HT-29 (cell line): ENCODE measurements at regions not wholly inside any gene's neighbourhood (a gene's known extent, or its start where the extent isn't known, plus 50 kb on each side); places are given as distances from the start of the nearest gene placed in this dataset.
"Not testable (repeated sequence)": the region's sequence is repeated elsewhere in the genome, so short reads cannot be mapped to it uniquely, and the experiment has no call there.

Experiments used
- DNase-seq: peaks from one replicate; pipeline ENCODE4 v3.0.0-alpha.2; 2015; ENCODE audit warnings: low spot score

DNA sequence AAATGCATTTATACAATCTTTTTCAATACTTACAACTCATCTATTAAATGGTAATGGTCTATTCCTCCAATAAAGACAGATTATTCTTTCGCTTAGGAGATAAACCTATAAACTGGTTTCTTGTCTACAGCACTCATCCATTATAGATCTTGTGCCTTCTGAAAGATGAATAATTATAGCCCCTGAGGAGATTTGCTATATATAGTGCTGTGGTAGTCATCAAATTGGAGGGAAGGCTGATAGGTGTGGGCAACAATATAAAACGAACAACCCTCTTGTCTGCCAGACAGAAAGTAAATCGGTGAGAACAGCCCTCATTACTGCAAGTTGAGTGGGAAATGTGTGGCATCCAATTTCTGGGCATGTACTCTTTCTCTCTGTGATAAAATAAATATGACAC is 292.5 kb upstream of the CNR1 start:
- no peak for DNase-seq

DNA sequence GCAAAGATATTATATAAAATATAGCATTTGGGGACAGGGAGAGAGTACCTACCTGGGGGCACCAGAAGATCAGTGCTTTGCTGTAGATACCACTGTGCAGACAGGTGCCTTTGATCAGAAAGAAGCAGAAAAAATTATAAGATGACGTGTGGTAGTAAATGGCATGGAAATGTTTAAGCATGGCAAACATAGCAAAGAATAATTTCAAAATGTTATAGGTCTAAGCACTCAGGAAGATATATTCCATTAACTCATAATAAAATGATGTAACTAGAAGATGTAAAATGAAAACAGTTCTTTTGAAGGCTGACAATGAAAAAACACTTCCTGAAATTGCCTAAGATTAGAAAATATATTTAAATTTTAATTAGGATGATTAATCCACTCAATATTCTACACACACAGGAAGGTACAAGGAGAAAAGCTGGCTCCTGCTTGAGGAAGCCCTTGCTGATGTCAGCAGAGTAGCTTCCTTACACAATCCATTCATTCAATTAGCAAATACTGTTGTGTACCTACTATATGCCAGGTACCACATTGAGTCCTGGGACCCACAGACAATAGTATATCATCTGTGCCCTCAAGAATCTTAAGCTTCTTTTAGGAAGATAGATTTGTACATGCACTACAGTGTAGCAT is 290.2 kb upstream of the CNR1 start:
- no peak for DNase-seq

DNA sequence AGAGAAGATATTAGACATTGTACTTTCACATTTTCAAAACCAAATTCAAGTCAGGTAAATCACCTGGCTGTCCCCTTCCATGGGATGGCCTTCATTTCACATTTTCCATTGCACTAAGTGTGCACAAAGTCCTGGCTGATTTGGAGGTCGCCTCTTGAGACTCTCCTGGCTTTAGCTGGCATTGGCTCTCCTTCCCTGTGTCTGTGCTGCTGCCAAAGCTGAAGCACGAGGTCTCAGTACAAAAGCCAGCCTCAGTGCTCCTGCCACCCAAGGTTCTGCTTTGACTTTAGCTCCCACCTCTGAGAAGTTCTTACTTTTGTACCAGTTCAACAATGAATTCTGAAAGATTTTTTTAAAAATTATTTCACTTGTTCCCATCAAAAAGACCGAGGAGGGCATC is 289.2 kb upstream of the CNR1 start:
- no peak for DNase-seq

DNA sequence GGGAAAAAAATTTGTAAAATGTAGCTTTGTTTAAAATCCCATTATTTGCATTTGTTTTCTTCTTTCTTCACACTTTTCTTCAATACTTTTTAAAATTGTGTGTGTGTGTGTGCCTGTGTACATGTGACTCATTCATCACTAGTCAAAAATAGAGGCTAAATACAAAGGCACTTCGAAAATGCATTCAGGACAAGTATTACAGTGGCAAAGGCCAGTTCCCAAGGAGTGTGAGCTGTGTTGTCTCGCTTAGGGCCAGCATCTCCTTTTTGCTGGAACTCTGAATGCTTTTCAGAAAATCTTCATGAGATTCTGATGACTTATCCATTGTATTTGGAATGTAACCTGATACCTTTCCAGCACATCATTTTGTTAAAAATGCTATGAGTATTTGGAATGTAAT is 288.5 kb upstream of the CNR1 start:
- no peak for DNase-seq

DNA sequence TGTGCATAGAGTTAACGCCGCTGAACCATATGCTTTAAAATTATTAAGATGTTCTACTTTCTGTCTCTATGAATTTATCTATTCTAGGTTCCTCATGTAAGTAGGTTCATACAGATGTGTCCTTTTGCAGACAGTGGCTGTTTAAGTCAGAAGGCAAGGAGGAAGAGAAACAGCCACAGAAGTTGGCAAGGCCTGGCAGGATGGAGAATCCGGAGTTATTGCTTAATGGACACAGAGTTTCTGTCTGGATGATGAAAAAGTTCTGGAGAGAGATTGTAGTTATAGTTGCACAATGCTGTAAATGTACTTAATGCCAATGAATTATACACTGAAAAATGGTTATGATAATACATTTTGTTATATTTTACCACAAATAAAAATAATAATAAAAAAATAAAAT is 283.6 kb upstream of the CNR1 start:
- DNase-seq, result no peak

DNA sequence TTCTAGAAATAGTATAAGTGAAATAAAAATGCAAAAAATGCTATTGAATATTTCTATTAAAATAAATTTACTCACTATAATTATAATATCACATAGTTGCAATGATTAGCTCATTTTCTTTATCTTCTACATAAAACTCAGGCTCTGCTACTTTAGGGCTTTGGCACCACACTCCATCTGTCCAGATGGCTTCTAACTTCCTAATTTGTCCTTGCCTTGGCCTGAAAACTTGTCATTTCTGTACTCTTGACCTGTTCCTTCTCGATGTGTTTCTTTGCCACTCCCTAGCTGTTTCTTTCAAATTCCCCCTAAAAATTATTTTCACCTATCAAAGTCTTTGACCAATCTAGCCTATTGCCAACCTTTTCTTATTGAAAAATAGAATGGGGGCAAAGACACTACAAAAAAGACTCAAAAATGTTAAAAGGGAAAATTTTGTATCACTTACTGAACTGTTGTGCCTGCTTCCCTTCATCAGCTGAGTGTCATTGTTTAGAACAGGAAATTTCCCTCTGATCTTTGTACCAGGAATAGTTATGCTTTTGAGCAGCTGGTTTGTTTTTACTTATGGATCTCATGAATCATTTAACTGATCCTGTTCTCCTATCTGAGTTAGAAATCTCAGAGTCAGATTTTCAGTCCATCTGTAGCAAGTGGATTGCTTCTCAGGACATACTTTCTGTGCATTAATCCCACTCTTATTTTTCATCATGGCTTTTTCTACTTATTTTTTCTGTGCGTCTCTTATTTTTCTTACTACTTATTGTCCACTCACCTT is 279.2 kb upstream of the CNR1 start:
- DNase-seq, result no peak

DNA sequence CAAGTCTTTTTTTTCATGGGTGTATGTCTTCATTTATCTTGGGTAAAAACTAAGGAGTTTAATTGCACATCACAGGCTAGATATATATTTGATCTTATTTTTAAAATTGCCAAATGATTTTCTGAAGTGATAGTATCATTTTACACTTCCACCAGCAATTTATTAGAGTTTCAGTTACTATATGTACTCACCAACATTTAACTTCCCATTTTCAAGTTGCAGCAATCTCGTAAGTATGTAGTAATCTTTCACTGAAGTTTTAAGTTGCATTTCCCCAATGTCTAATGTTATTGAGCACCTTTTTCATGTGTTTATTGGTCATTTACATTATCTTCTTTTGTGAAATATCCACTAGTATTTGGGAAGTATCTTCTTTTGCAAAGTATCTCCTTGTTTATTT is 277.4 kb upstream of the CNR1 start:
- DNase-seq, result no peak

DNA sequence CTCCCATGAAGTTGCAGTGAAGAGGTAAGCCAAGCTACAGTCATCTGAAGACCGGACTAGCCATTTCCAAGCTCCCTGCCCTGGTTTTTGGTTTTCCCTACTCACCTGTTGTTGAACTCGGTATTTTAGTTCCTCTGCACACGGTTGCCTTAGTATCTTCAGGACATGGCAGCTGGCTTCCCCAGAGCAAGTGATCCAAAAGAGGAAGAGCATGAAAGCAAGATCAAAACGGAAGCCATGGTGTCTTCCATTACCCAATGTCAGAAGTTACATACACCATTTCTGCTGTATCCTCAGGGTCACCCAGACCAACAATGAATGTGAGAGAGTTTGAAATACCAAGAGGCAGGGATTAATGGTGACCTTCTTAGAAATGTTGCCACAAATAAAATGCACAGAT is 276.6 kb upstream of the CNR1 start:
- DNase-seq, result no peak

DNA sequence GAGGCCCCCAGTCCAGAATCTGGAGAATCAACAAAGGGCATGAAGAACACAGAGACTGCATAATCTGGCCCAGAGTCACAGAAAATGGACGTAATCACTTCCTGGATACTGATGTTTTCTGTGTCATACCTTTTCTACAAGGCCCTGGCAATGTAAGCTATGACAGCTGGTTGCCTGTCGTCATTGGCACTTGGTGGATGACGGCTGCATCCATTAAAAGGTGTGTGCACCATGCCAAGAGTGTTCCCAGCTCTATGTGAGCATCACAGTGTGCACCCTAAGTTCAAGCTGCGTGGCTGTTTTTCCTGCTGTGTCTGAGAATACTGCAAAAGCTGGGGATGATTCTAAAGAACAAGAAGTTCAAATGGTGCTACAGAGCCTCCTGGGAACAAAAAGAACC is 275.2 kb upstream of the CNR1 start:
- DNase-seq, result no peak

DNA sequence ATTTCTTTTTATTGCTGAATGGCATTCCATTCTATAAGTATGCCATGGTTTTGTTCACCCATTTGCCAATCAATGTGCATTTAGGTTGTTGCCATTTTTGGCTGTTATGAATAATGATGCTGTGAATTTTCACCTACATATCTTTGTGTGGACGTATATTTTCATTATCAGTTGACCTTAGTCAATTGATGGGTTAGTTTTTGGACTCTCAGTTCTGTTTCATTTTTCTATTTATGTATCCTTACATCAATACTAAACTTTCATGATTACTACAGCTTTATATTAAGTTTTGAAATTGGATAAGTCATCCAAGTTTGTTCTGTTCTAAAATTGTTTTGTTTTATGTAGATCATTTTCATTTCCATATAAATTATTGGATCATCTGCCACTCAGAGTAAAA is 261.9 kb upstream of the CNR1 start:
- no peak for DNase-seq

DNA sequence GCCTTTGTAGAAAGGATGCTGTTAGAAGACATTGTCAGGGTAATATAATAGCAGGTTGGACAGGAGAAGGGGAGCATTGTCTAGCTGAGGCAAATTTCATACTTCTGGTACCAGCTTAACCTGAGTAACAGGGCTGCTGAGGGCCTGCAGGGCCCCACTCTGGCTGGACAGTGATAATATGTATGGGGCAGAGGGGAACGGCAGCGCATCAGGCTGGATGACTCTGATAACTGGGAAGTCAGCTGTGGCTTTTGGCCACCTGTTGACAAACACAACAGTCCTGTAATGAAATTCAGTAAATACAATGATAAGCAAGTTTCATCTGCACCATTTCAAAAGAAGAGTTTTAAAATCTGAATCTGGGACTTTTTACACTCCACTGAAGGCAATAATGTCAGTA is 259.9 kb upstream of the CNR1 start:
- no peak for DNase-seq

DNA sequence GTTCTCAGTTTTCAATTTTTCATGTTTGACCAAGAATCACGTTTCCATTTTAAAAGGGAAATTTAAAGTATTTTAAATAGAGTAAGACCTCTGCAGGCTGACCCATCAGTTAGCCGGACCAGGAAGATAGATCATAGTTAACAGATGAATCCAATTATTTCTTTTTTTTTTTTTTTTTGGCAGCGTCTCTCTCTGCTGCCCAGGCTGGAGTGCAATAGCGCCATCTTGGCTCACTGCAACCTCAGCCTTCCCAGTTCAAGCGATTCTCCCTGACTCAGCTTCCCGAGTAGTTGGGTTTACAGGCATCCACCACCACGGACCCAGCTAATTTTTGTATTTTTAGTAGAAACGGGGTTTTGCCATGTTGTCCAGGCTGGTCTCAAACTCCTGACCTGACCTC is 256.7 kb upstream of the CNR1 start:
- DNase-seq, result no peak

DNA sequence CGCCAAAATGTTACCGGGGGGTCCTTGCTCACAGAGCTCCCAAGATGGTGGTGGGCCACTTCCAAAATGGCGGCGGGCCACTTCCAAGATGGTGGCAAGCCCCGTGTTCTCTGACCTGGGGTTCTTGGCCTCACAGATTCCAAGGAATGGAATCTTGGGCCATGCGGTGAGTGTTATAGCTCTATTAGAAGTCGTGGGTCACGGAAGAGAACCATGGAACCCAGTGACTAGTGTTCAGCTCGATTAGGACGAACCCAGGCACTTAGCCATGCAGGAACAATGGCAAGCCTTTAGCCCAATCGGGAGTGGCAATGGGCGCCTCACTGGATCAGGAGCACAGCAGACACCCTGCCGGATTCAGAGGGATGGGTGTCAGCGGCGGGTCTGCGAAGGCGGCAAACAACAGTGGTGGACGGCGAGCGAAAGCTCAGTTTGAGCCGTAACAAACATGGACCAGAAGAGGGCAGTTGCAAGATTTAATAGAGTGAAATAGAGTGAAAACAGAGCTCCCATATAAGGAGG is 254.9 kb upstream of the CNR1 start:
- DNase-seq, result not testable (repeated sequence)

DNA sequence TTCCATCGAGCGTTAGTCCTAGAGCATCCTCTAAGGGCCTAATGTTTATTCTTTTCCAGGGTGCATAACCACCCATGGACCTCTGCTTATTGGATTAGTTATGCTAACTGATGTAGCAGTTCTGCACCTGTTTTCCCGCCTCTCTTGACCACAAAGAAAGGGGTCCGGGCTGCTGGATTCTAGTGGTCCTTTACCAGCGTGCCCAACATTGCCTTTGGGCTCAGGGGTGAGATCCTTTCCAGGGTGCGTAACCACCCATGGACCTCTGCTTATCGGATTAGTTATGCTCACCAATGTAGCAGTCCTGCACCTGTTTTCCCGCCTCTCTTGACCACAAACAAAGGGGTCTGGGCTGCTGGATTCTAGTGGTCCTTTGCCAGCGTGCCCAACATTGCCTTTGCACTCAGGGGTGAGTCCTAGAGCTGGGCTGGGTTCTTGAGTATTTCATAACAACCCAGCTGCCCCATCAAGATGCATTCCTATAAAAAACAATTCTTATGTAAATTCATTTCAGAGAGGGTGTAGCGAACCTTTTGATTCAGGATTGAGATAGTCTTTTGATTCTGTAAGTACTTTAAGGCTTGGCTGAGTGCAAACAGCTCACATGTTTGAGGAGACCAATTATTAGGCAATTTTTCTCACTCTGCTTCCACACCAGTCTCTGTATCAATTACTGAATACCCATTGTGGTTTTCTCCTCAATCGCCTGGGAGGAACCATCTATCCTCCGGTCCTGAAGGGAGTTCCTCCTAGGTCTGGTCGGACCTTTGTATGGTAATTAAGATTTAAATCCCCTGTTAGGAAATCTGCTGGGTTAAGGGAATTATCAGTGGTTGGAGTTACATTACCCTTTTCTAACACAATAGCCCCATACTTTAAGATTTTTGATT is 253.0 kb upstream of the CNR1 start:
- DNase-seq, result not testable (repeated sequence)

DNA sequence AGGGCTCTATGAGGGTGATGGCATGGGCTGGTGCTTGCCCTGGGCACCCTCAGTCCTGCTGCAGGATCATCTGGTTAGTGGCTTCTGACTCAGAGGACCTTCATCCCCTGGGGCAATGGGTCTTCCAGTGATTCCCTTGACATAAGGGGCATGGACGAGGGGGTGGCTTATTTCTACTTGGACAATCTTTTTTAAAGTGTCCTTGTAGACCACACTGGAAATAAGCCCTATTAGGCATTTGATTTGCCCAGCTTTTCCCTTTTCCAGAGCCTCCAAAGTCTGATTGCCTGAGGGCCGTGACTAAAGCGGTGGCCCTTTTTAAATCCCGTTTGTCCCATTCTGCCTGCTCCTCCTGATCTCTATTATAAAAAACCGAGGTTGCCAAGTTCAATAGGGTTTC is 251.2 kb upstream of the CNR1 start:
- DNase-seq, result not testable (repeated sequence)

DNA sequence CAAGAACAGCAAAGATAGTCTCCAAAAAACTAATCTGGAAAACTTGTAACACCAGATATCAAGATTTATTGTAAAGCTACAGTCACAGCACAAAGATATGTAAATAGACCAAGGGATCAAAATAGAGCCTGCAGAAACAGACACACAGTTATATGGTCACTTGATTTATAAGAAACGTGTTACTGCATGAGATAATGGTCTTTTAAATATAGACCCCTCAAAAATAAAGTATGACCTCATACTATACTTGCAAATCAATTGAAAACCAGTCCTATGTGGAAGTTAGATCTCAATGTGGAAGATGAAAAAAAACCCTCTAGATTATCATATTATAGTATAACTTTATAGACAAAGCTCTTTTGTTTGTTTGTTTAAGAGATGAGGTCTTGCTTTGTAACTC is 247.3 kb upstream of the CNR1 start:
- DNase-seq, result no peak

DNA sequence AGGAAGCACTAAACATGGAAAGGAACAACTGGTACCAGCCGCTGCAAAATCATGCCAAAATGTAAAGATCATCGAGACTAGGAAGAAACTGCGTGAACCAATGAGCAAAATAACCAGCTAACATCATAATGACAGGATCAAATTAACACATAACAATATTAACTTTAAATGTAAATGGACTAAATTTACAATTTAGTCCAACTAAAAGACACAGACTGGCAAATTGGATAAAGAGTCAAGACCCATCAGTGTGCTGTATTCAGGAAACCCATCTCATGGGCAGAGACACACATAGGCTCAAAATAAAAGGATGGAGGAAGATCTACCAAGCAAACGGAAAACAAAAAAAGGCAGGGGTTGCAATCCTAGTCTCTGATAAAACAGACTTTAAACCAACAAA is 242.2 kb upstream of the CNR1 start:
- not testable (repeated sequence) for DNase-seq

DNA sequence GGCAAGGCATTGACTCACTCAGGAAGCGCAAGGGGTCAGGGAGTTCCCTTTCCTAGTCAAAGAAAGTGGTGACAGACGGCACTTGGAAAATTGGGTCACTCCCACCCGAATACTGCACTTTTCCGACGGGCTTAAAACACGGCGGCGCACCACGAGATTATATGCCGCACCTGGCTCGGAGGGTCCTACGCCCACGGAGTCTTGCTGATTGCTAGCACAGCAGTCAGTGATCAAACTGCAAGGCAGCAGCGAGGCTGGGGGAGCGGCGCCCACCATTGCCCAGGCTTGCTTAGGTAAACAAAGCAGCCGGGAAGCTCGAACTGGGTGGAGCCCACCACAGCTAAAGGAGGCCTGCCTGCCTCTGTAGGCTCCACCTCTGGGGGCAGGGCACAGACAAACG is 240.5 kb upstream of the CNR1 start:
- DNase-seq, result not testable (repeated sequence)

DNA sequence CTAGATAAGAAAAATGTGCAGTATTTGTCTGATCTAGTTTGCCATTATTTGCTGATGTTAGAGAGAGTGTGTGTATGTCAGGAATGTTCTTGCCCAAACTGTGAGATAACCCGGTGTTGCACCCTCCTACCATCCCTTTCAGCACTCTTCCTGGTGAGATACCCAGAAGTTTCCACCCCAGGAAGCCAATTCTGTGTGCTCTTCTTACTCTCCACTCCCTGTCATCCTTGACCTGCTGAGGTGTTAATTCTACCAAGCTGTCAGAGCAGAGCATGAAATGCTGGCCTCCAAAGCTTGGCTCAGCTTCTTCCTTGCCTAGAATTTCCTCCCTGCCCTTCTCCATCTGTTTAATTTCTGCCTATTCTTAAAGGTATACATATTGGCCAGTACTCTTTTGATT is 237.3 kb upstream of the CNR1 start:
- DNase-seq, result no peak

DNA sequence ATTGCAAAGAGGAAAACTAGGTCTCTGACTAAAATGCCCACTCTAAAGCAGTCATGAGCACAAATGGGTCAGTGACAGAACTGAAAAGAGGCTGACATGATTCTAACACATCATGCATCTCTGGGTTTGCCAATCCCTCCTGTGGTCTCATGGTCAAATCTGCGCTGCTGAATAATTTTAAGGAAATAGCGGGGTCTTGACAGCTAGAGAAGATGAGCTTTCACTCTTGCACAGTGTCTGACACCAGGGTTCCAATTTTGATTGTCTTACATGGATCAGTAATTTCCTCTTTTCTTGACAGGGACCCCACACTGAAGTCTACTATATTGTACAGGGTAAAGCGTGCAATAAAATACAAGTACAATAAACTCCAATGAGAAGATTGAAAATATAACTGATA is 236.8 kb upstream of the CNR1 start:
- no peak for DNase-seq

DNA sequence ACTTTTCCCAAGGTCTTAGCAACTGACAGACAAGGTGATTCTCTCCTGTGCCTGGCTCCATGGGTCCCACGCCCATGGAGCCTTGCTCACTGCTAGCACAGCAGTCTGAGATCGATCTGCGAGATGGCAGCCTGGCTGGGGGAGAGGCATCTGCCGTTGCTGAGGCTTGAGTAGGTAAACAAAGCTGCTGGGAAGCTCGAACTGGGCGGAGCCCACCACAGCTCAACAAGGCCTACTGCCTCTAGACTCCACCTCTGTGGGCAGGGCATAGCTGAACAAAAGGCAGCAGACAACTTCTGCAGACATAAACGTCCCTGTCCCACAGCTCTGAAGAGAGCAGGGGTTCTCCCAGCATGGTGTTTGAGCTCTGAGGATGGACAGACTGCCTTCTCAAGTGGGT is 224.9 kb upstream of the CNR1 start:
- DNase-seq, result not testable (repeated sequence)

DNA sequence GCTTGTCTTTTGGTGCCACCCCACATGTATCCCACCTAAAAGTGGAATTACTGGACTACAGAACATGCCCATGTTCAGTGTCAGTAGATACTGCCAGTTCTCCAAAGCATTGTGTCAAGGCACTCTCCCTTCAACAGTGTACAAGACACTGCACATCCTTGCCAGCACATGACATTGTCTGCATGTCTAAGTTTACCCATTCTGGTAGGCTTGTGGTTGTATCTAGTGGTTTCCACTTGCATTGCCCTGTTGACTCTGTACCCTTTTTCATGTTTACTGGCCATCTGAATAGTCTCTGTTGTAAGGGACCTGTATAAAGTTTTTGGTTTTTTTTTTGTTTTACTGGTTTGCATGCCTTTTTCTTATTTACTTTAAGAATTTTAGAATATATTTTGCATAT is 222.4 kb upstream of the CNR1 start:
- DNase-seq, result no peak
